Activated CD8-positive, alpha-beta memory T cell treated with anti-CD3 and anti-CD28 coated beads, Interleukin-2, amount 10 ng/mL, durations not matched to agents 7 days and 5 days (primary cell): ENCODE measurements at regions not wholly inside any gene's neighbourhood (a gene's known extent, or its start where the extent isn't known, plus 50 kb on each side); places are given as distances from the start of the nearest gene placed in this dataset.

Experiments used
- ATAC-seq: fragments of 150-1000 bp; cut with Tn5 transposase; one replicate; pipeline ENCODE4 v1.10.0; 2021; ENCODE audit warnings: moderate library complexity
- CTCF ChIA-PET: fragments of 350-600 bp; sonication (Branson Sonifier 250); formaldehyde crosslinking; loops from one replicate; lab custom pipeline; 2021; ENCODE audit warnings: antibody characterized with exemption; lab: Charles Lee
- DNase-seq: peaks from one replicate; pipeline ENCODE4 v3.0.0-alpha.2; 2020
- H3K27ac Mint-ChIP-seq: one replicate; pipeline ENCODE4 v1.8.0; 2021; ENCODE audit warnings: mild to moderate bottlenecking, mixed read lengths
- H3K27me3 Mint-ChIP-seq: one replicate; pipeline ENCODE4 v1.8.0; 2021; ENCODE audit warnings: mixed read lengths
- H3K36me3 Mint-ChIP-seq: one replicate; pipeline ENCODE4 v1.8.0; 2021; ENCODE audit warnings: mild to moderate bottlenecking, mixed read lengths
- H3K4me1 Mint-ChIP-seq: one replicate; pipeline ENCODE4 v1.8.0; 2021; ENCODE audit warnings: mixed read lengths
- H3K4me3 Mint-ChIP-seq: one replicate; pipeline ENCODE4 v1.8.0; 2021; ENCODE audit warnings: mild to moderate bottlenecking, moderate library complexity, mixed read lengths
- H3K9me3 Mint-ChIP-seq: one replicate; pipeline ENCODE4 v1.8.0; 2022; ENCODE audit warnings: low read depth, mixed read lengths

DNA sequence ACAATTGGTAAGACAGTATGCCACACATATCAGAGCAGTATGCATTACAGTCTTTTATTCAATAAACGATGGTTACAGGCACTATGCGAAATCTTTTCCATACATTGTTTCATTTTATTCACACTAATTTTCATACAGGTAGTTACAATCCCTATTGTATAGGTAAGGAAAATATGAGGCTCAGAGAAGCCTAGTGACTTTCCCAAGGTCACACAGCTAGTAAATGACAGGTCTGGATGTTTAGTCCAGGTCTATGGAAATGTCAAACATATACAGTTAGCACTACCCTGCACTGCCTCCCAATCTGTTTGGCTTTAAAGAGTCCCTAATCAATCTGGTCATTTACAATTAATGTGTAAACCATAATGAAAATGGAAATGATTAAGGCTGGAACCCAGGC, 372.2 kb downstream of the MTX2 start:
- DNase-seq (no peak), ATAC-seq (no peak)
- Mint-ChIP-seq H3K27ac (no peak overlapping the region), H3K9me3 (no peaks in the 10 kb centered on the region), H3K4me3 (no peak overlapping the region), H3K27me3 (peaks cover 77% of the 10 kb centered on the region), H3K36me3 (no peaks in the 10 kb centered on the region), H3K4me1 (peaks cover 11% of the 10 kb centered on the region)
- CTCF ChIA-PET, result interaction anchor here (5.9 kb wide), 1 partner anchor 10 kb away, joined by 38 read pairs; no protein-coding TSS in a partner anchor

DNA sequence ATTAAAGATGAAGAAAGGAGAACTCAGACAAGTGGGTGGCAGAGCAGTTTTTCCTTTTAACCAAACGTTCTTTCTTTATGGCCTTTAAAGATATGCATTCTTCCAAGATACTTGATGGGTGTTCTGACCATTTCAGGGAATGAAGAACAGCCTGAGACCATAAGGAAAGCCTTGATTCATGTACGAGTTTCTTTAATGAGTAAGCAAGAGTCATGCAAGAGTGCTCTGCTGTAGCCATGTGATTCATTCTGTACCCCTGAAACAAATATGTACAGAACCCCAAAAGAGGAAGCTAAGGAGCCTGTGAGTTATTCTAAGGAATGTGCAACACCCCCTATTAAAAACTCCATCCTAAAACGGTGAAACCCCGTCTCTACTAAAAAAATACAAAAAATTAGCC, 372.8 kb downstream of the MTX2 start:
- no peaks in the 10 kb centered on the region for H3K9me3 Mint-ChIP-seq
- DNase-seq, result no peak
- ATAC-seq, result no peak
- peaks cover 78% of the 10 kb centered on the region for H3K27me3 Mint-ChIP-seq
- no peak overlapping the region for H3K4me3 Mint-ChIP-seq
- H3K27ac Mint-ChIP-seq, result no peak overlapping the region
- CTCF ChIA-PET, result interaction anchor here (5.9 kb wide), 1 partner anchor 10 kb away, joined by 38 read pairs; no protein-coding TSS in a partner anchor
- peaks cover 9% of the 10 kb centered on the region for H3K4me1 Mint-ChIP-seq
- no peaks in the 10 kb centered on the region for H3K36me3 Mint-ChIP-seq

DNA sequence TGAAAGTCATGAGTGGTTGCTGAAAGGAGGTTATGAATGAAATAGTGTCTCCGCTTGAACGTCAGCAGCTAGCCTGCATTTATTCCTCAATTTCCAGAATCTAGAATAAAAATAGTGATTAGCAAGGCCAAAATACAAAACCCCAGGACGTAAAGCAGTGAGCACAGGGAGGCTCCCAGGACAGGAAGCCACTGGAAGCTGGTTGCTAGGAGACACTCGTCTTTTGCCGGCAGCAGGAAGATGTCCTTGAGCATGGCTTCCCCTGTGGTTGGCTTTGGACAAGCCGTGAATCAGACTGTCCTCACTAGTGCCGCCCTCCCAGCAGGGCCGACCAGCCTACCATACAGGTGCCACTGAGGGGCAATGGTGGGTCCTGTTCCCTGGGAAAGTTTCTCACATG, 374.4 kb downstream of the MTX2 start:
- CTCF ChIA-PET, result interaction anchor here (1.3 to 5.9 kb wide), 4 partner anchors 8 to 503 kb away, joined by 3 to 38 read pairs (median 5); no protein-coding TSS in a partner anchor
- ATAC-seq, result no peak
- DNase-seq, result no peak
- Mint-ChIP-seq H3K4me1 (peaks cover 7% of the 10 kb centered on the region), H3K4me3 (no peak overlapping the region), H3K9me3 (no peaks in the 10 kb centered on the region), H3K36me3 (no peaks in the 10 kb centered on the region), H3K27ac (no peak overlapping the region), H3K27me3 (peaks cover 85% of the 10 kb centered on the region)

DNA sequence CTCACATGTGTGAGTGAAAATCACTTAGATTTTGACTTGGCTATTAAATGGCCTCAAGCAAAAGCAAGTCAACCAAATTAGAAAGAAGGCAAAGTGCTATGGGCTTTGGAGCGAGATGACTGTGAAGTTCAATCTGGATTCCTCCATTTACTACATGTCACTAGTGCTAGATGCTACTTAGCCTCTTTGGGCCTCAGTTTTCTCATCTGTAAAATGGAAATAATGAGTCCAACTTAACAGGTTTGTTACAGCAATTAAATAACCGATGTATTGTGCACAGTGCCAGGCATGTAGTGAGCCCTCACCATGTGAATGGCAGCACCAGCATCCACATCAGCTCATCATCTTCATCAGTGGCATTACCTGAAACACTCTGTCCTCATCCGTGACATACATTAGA, 376.3 kb downstream of the MTX2 start:
- CTCF ChIA-PET, result interaction anchor here (1.5 kb wide), 1 partner anchor 9 kb away, joined by 3 read pairs; no protein-coding TSS in a partner anchor
- Mint-ChIP-seq H3K4me1 (no peaks in the 10 kb centered on the region), H3K27ac (no peak overlapping the region), H3K36me3 (no peaks in the 10 kb centered on the region), H3K4me3 (no peak overlapping the region), H3K27me3 (peaks cover 84% of the 10 kb centered on the region), H3K9me3 (no peaks in the 10 kb centered on the region)
- ATAC-seq, result no peak
- no peak for DNase-seq

DNA sequence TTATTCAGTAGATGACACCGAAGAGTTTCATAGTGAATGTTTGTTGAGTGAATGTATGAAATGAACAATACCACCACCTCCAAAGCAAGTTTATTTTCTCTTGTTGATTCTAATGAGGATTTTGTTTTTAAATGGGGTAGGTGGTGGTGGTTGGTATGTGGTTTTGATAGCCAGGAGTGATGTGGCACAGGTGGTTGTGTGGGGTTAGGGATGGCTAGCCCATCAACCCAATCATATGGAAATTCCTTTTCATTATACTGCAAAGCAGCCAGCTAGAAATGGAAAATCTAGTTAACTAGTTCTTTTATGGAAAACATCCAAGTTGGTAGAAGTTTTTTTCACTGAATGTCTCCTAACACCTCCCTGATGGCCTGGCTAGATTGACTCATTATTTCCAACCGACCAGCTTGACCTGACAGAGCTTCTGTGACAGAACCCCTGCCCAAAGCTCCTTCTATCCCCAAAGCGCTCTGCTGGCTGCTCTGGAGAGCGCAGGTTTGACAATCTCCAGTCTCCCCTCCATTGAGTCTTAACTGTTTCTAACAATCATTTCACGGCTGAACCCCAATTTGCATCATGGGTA, 376.9 kb downstream of the MTX2 start:
- H3K27me3 Mint-ChIP-seq, result peaks cover 84% of the 10 kb centered on the region

DNA sequence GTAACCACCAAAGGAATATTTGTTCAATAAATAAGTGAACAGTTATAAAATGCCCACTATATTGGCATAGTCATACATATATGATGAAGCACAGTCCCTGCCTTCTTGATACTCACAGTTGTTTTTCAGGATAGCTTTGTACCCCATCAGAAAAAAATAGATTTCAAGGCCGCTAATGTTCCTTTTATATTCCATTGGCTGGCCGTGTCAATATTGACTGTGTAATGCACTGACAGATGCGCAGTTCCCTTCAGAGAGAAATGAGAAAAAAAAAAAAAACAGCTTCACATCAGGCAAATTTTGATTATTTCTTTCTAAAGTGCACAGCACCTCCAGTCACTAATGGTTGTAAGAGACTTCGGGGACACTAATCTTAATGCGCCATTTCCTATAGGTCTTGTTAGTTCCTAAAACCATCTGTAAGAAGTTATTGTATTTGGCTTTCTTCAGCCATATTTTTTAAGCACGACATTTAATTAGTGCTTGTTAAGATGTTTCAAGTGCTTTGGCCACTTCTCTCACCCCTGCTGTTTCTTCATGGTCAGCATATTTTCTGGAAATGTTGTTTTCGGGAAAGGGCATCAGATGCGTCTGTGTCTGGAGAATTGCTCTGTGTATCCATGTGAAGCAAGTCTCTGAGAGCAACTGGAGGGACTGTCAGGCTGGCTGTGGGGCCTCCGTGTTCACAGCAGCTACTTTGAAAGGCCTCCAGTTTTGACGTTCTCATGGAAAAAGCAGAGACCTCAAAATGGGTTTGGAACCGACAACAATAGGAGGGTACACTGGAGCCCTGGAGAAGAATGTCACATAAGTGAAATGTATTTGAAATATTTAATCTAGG, 378.3 kb downstream of the MTX2 start:
- CTCF ChIA-PET, result interaction anchor here (1.0 to 6.6 kb wide), 2 partner anchors 10 to 501 kb away, joined by 4 to 34 read pairs; no protein-coding TSS in a partner anchor
- H3K36me3 Mint-ChIP-seq, result no peaks in the 10 kb centered on the region
- no peak for ATAC-seq
- DNase-seq, result no peak
- no peak overlapping the region for H3K27ac Mint-ChIP-seq
- no peaks in the 10 kb centered on the region for H3K9me3 Mint-ChIP-seq
- H3K4me3 Mint-ChIP-seq, result no peak overlapping the region
- H3K27me3 Mint-ChIP-seq, result peaks cover 79% of the 10 kb centered on the region
- peaks cover 5% of the 10 kb centered on the region for H3K4me1 Mint-ChIP-seq

More for the DNA sequence above, 376.9 kb downstream of the MTX2 start:
- H3K36me3 Mint-ChIP-seq, result no peaks in the 10 kb centered on the region
- H3K4me1 Mint-ChIP-seq, result no peaks in the 10 kb centered on the region
- H3K9me3 Mint-ChIP-seq, result no peaks in the 10 kb centered on the region
- ATAC-seq (no peak), DNase-seq (no peak)
- CTCF ChIA-PET, result interaction anchor here (1.0 kb wide), 1 partner anchor 502 kb away, joined by 3 read pairs; no protein-coding TSS in a partner anchor
- no peak overlapping the region for H3K4me3 Mint-ChIP-seq
- H3K27ac Mint-ChIP-seq, result no peak overlapping the region

DNA sequence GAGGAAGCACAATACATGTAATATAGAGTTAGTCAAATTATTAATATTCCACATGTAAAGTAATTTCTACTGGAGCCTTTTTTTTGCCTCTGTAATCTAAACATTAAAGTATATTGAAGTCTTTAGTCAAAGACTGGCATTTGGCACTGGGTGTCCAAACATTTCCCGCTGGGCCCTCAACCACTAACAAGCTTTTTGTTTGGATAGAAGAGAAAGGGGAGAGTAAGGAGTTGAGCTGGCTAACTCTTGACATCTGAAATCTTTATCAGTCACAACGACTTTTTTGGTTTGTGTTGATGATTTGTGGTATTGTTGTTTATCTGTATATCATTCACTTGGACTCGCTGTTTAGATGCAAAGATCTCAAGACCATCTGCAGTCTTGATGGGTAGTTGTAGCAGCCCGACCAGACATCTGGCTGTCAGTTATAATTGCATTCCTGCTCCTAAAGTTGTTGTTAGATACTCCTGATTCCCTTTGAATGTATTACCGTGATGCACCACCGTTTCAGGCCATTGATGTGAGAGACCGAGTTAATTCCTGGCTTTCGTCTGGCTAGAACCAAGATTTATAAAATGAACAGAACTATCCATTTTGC, 379.6 kb downstream of the MTX2 start:
- Mint-ChIP-seq H3K36me3 (no peaks in the 10 kb centered on the region), H3K27me3 (peaks cover 69% of the 10 kb centered on the region), H3K4me1 (peaks cover 18% of the 10 kb centered on the region), H3K4me3 (no peak overlapping the region), H3K9me3 (no peaks in the 10 kb centered on the region), H3K27ac (no peak overlapping the region)
- no peak for DNase-seq
- CTCF ChIA-PET, result interaction anchor here (1.0 to 6.6 kb wide), 3 partner anchors 11 to 500 kb away, joined by 3 to 34 read pairs (median 4); no protein-coding TSS in a partner anchor
- no peak for ATAC-seq

DNA sequence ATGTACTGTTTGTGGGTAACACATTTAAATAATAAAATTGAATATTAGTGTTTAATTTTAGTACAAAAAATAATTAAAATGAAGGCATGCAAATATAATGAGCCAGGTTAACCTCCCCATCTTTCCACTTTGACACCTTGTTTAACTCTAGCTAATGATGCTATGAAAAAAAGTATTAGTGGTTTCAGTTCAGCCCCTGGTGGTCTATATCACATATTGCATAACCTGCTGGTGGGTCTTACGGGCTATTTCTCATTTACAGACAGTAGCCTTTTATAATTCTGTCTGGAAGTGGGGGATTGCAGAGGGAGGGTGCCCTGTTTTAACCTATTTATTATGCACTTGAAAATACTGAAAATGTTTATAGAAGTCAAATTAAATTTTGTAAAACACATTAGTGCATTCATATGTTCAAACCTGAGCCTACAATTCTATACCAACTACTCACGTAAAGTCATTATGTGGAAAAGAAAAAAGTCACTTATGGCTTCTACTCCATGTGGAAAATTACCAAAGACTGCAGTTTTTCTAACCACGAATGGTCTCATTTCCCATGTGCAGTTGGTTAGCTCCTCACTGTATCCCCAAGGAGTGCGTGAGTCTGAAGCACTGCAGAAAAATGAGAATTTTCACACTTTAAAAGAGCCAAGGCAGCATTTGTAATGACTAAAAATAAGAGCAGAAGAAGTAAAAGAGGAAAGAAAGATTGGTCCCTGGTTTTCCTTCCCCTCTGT, 381.0 kb downstream of the MTX2 start:
- peaks cover 69% of the 10 kb centered on the region for H3K27me3 Mint-ChIP-seq
- CTCF ChIA-PET, result interaction anchor here (0.9 to 6.6 kb wide), 6 partner anchors 9 to 524 kb away, joined by 3 to 50 read pairs (median 34); no protein-coding TSS in a partner anchor
- H3K36me3 Mint-ChIP-seq, result peaks cover 2% of the 10 kb centered on the region
- H3K27ac Mint-ChIP-seq, result no peak overlapping the region
- H3K4me3 Mint-ChIP-seq, result no peak overlapping the region
- no peaks in the 10 kb centered on the region for H3K9me3 Mint-ChIP-seq
- no peak for ATAC-seq
- H3K4me1 Mint-ChIP-seq, result peaks cover 26% of the 10 kb centered on the region
- DNase-seq, result no peak

DNA sequence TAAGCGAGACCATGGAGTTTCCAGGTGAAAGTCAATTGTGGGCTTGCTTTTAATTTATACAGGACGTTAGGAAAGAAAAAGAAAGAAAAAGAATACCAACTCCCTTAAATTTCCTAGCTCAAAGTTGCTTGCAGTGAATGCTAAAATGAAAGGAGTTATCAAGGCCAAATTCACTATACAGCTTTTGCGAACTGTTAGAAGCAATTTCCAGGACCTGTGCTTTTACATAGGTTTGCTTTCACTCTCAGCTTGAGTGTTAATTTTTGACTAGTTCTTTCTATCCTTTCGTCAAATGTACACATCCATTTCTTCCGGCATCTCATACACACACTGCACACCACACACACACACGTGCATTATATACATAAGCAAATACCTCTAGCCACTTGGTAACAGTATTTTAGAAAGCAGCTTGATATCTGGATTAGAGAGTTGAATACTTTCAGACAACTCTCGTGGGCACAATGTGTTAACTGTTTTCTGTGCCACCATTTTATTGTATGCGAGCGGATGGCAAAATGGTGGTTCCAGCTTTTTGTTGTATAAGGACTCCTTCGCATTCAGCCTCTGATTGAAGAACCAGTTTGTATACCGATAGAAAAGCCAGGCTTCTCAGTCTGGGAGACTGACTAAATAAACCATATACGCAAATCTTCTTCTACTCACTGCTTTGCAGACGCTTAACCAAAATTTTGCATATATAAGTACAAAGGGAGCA, 381.8 kb downstream of the MTX2 start:
- CTCF ChIA-PET, result interaction anchor here (0.7 to 6.6 kb wide), 17 partner anchors 9 to 524 kb away, joined by 3 to 50 read pairs (median 9); no protein-coding TSS in a partner anchor
- H3K27me3 Mint-ChIP-seq, result peaks cover 70% of the 10 kb centered on the region
- peaks cover 2% of the 10 kb centered on the region for H3K36me3 Mint-ChIP-seq
- no peak overlapping the region for H3K4me3 Mint-ChIP-seq
- H3K27ac Mint-ChIP-seq, result no peak overlapping the region
- no peaks in the 10 kb centered on the region for H3K9me3 Mint-ChIP-seq
- peaks cover 26% of the 10 kb centered on the region for H3K4me1 Mint-ChIP-seq
- DNase-seq, result no peak
- ATAC-seq, result no peak

DNA sequence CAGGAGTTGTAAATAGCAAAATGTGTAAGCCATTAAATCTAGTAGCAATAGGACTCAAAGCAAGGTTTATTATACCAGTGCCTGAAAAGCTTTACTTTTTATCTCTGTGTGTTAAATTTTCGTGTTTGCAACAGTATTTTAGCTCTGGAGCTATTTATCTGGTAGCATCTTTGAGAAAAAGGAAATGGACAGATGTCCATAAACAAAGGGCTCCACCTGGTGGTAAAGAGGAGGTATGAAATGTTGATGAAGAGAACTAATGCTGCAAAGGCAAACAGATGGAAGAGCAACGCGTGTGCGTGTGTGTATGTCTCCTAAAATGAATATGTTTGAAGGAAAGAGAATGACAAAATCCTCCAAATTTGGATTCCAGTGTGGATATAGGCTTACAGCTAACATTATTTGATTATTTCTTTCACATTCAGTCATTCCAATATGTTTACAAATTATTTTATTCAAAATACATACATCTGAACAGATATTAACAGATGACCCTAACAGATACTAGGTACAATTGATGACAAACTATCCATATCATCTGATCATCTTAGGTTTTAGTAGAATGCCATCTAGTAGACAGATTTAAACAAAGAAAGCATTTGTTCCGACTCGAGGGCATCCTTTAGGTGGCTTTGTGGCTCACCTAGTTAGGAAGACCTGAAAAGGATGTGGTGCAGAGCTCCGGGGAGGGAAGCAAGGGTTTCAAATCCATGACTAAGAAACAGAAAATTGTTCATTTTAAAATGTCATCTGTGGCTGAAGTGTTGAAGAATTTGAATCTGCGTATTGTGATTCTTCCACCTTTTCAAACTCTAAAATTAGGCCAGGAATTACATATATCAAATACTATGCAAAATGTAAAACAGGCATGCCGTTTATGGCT, 383.3 kb downstream of the MTX2 start:
- ATAC-seq, result peak; percentile 83
- Mint-ChIP-seq H3K36me3 (peaks cover 2% of the 10 kb centered on the region), H3K27me3 (peaks cover 72% of the 10 kb centered on the region), H3K9me3 (no peaks in the 10 kb centered on the region), H3K27ac (peak overlapping the region; percentile 72), H3K4me1 (peaks cover 26% of the 10 kb centered on the region), H3K4me3 (peak overlapping the region; percentile 31)
- CTCF ChIA-PET, result interaction anchor here (0.5 to 6.6 kb wide), 34 partner anchors 11 to 613 kb away, joined by 3 to 50 read pairs (median 4); no protein-coding TSS in a partner anchor
- DNase-seq, result peak; percentile 83
